AG20443 (cell line): ENCODE measurements at regions not wholly inside any gene's neighbourhood (a gene's known extent, or its start where the extent isn't known, plus 50 kb on each side); places are given as distances from the start of the nearest gene placed in this dataset.

Source experiments
- DNase-seq: peaks from one replicate; pipeline ENCODE4 v3.0.0; 2012; ENCODE audit warnings: low spot score, mixed read lengths

DNA sequence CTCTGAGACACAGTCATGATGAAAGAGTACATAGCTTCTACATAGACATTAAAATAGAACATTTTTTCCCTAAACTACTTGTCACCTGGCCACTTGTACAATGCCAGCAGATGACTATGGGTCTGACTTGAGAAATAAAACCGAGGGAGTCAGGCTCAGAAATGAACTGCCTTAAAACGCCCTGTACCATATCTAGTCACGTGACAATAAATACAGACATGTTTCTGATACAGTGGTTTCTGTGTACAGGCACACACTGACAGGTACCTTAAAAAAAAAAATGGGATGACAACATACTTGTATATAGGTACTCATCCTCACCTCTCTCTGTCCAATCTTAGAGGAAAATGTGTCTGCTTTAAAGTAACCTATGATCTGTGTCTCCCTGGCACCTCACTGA, 144.1 kb downstream of the SH3BGRL2 start:
- no peak for DNase-seq

DNA sequence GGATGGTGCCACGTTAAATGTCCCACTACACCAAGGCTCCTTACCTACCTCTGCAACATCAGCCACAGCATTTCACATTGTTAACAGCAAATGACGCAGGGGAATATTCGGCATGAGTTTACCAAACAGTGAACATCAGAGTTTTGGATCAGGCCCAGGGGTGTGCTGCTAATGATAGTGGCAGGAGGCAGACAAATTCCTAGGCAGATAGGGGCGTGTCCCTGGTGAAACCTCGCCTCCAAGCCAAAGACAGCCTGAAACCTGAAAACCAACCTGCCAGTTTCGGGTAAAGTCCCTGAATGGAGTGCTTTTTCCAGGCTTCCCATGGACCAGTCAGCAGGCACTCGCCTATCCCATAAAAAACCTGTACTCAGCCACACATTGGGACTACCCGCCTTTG, 133.6 kb downstream of the SH3BGRL2 start:
- no peak for DNase-seq

DNA sequence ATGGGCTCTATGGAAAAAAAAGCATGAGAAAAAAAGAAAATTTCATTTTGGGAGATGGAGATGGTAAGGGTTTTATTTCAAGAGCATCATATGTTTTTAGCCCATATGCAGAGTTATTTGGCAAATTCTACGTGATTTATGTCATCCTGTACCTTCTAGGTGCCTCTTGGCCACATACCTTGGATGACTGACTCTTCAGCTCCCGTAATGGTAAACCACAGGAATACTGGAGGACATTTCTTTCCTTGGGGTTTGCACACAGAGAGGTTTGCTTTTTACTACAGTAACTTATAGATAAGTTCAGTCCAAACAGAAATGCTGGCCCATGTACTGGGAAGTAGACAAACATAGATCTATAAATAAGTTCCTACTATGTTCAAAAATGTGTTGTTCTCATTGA, 132.2 kb downstream of the SH3BGRL2 start:
- no peak for DNase-seq

DNA sequence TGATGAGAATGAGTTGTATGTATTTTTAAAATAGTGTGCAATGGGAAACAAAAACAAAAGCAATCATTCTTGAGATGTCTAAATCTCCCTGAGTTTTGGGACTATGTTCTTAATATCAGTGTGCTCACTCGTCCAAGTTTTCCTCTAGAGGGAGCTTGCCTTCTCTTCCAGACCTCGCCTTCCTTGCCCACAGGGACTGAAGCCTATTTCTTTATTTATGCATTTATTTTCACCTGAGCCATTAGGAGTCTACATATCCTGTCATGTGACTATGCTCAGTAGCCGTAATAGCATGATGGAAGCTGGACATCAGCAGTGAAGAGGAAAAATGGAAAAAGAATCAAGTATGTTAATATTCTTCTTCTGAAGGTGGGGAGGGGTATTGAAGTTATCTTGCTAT, 131.2 kb downstream of the SH3BGRL2 start:
- DNase-seq: peak; percentile 18

DNA sequence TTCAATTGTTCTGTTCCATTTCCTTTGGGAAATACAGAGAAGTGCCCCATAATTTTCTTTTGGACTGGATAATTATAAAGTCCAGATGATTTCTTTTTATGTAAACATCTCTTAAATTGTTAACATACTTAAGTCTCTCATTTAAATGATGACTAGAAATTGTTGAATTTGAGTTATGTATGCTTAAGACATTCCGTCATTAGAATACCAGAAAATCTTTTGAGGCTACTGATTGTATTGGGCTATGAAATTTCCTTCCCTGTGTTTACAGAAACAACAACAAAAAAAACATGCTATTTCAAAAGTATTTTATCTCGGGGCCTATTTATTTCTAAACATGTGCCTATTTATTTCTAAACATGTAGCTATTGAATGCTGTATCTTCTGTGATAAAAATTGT, 125.4 kb downstream of the SH3BGRL2 start:
- no peak for DNase-seq

DNA sequence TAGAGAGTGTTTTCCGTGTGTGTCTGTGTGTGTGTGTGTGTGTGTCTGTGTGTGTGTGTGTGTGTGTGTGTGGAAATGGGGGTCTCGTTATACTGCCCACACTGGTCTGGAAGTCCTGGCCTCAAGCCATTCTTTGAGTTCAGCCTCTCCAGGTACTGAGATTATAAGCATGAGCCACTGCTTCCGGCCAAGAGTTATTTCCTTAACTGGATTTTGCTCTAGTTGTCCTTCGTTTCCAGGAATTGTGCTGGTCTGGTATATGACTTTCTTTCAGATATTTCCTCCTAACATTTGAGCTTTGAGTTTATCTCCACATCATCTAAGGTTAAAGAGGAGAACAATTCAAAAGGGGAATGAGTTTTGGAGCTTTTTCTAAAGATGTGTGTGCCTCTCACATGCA, 124.8 kb downstream of the SH3BGRL2 start:
- DNase-seq: no peak
